Hepatocyte (in vitro differentiated cells): ENCODE measurements at regions not wholly inside any gene's neighbourhood (a gene's known extent, or its start where the extent isn't known, plus 50 kb on each side); places are given as distances from the start of the nearest gene placed in this dataset.
"Not testable (repeated sequence)": the region's sequence is repeated elsewhere in the genome, so short reads cannot be mapped to it uniquely, and the experiment has no call there.

ENCODE experiments used
- DNase-seq: peaks from one replicate; pipeline ENCODE4 v3.0.0-alpha.2; 2016; ENCODE audit warnings: low spot score
- H2AFZ ChIP-seq: fragments of 200-600 bp; sonication (generic); 2 replicates; pipeline ENCODE4 v1.6.0; 2016; ENCODE audit warnings: antibody characterized with exemption, mild to moderate bottlenecking
- H3K27ac ChIP-seq: fragments of 200-600 bp; sonication (generic); 2 replicates; pipeline ENCODE4 v1.5.1; 2016; ENCODE audit warnings: mild to moderate bottlenecking
- H3K27me3 ChIP-seq: fragments of 200-600 bp; sonication (generic); 2 replicates; pipeline ENCODE4 v1.6.1; 2016
- H3K36me3 ChIP-seq: fragments of 200-600 bp; sonication (generic); replicated peaks from 2 replicates; pipeline ENCODE4 v1.5.1; 2016; ENCODE audit warnings: low read depth; ENCODE audit not compliant: insufficient read depth
- H3K4me1 ChIP-seq: fragments of 200-600 bp; sonication (generic); 2 replicates; pipeline ENCODE4 v1.5.1; 2016; ENCODE audit warnings: mild to moderate bottlenecking, moderate library complexity; ENCODE audit not compliant: insufficient read depth
- H3K4me2 ChIP-seq: fragments of 200-600 bp; sonication (generic); 2 replicates; pipeline ENCODE4 v1.6.0; 2016
- H3K4me3 ChIP-seq: fragments of 200-600 bp; sonication (generic); 2 replicates; pipeline ENCODE4 v1.5.1; 2016; ENCODE audit warnings: mild to moderate bottlenecking
- H3K79me2 ChIP-seq: fragments of 200-600 bp; sonication (generic); 2 replicates; pipeline ENCODE4 v1.6.0; 2017; ENCODE audit warnings: mild to moderate bottlenecking
- H3K9me2 ChIP-seq: fragments of 200-600 bp; sonication (generic); replicated peaks from 2 replicates; pipeline ENCODE4 v1.6.0; 2017; ENCODE audit warnings: mild to moderate bottlenecking; ENCODE audit not compliant: insufficient read depth
- H3K9me3 ChIP-seq: fragments of 200-600 bp; sonication (generic); 2 replicates; pipeline ENCODE4 v1.5.1; 2016; ENCODE audit warnings: low read depth, mild to moderate bottlenecking
- H4K20me1 ChIP-seq: fragments of 200-600 bp; sonication (generic); 2 replicates; pipeline ENCODE4 v1.6.0; 2016; ENCODE audit warnings: mild to moderate bottlenecking; ENCODE audit not compliant: insufficient read depth, poor library complexity, severe bottlenecking
- EZH2 ChIP-seq: fragments of 200-600 bp; sonication (generic); IDR thresholded peaks from 2 replicates; pipeline ENCODE4 v1.6.1; 2016; ENCODE audit warnings: antibody characterized with exemption, mild to moderate bottlenecking, borderline replicate concordance
- EZH2phosphoT487 ChIP-seq: fragments of 200-600 bp; sonication (generic); IDR thresholded peaks from one replicate; pipeline ENCODE4 v1.6.1; 2018; ENCODE audit warnings: antibody characterized with exemption, mild to moderate bottlenecking, low read depth, moderate library complexity; ENCODE audit not compliant: unreplicated experiment, severe bottlenecking
- WGBS: methylation state at CpG from one replicate; pipeline ENCODE4 v1.1.6; 2016; ENCODE audit warnings: low lambda C conversion rate; ENCODE audit errors: missing lambda C conversion rate; 5-methylcytosine and 5-hydroxymethylcytosine counted together
- TF ChIP-seq, protein P1 (sequence below): fragments of 200-600 bp; sonication (generic); IDR thresholded peaks from 2 replicates; pipeline ENCODE4 v1.5.1; 2016; ENCODE audit warnings: antibody characterized with exemption, mild to moderate bottlenecking; ENCODE audit not compliant: poor library complexity

DNA sequence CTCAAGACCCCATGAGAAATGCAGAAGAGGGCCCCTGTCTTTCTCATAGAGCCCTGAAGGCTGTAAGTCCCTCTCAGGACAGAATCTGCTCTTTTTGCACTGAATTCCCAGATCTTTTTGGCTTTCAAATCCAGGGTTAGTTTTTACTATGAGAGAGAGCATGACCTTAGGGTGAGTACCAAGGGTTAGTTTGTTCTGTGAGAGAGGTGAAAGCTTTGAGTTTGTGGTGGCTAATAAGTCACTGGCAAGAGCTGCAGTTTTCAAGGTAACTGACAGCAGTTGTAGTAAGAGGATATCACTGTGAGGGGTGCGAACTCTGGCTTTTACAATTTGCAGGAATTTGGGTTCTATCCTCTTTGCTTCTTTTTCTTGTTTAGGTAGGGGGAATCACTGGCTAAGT lies 248.4 kb upstream of the KCNH7 start:
- H4K20me1 ChIP-seq, result no peaks in the 10 kb centered on the region
- no peaks in the 10 kb centered on the region for H3K27me3 ChIP-seq
- DNase-seq, result no peak
- no peaks in the 10 kb centered on the region for H3K4me1 ChIP-seq
- H3K36me3 ChIP-seq, result no peaks in the 10 kb centered on the region
- 89% methylated on average over 1 of the region's 1 CpG for WGBS
- TF ChIP-seq EZH2 (no peak), EZH2phosphoT487 (no peak)
- TF ChIP-seq, protein P1, sequence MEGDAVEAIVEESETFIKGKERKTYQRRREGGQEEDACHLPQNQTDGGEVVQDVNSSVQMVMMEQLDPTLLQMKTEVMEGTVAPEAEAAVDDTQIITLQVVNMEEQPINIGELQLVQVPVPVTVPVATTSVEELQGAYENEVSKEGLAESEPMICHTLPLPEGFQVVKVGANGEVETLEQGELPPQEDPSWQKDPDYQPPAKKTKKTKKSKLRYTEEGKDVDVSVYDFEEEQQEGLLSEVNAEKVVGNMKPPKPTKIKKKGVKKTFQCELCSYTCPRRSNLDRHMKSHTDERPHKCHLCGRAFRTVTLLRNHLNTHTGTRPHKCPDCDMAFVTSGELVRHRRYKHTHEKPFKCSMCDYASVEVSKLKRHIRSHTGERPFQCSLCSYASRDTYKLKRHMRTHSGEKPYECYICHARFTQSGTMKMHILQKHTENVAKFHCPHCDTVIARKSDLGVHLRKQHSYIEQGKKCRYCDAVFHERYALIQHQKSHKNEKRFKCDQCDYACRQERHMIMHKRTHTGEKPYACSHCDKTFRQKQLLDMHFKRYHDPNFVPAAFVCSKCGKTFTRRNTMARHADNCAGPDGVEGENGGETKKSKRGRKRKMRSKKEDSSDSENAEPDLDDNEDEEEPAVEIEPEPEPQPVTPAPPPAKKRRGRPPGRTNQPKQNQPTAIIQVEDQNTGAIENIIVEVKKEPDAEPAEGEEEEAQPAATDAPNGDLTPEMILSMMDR, result no peak
- no peaks in the 10 kb centered on the region for H3K79me2 ChIP-seq
- H3K27ac ChIP-seq, result no peak overlapping the region
- no peak overlapping the region for H2AFZ ChIP-seq
- H3K4me3 ChIP-seq, result no peak overlapping the region
- H3K9me3 ChIP-seq, result no peaks in the 10 kb centered on the region
- no peaks in the 10 kb centered on the region for H3K9me2 ChIP-seq
- H3K4me2 ChIP-seq, result no peak overlapping the region

DNA sequence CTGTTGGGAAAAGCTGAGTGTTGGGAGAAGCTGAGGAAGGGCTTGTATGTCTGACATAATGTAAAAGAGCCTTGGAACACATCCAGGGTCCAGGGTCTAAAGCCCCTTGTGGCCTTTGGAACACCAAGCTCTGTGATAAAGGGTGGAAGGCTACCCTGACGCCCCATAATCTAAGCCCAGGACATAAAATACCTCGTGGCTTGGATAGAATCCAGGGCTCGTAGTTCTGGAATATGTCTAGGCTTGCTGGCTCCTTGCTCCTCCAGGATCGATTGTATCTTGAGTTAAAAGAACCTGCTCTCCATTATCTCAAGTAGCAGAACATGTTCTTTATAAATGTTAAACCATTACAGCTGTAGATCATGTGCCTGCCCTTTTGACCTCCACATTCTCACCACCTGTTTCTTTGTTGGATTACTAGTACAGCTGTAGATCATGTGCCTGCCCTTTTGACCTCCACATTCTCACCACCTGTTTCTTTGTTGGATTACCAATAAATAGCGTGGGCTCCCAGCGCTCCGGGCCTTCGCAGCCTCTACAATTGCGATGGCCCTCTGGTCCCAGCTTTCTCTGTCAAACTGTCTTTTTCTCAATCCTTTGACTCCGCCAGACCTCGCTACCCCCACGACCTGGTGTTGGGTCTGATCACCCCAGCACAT lies 246.9 kb upstream of the KCNH7 start:
- H3K27me3 ChIP-seq, H3K4me3 ChIP-seq, H2AFZ ChIP-seq, H3K79me2 ChIP-seq, H3K4me2 ChIP-seq, H3K4me1 ChIP-seq, H3K9me3 ChIP-seq, H4K20me1 ChIP-seq, H3K36me3 ChIP-seq, H3K27ac ChIP-seq, H3K9me2 ChIP-seq: not testable (repeated sequence)
- peak; percentile 10 for DNase-seq
- 47% methylated on average over 12 of the region's 12 CpGs for WGBS

DNA sequence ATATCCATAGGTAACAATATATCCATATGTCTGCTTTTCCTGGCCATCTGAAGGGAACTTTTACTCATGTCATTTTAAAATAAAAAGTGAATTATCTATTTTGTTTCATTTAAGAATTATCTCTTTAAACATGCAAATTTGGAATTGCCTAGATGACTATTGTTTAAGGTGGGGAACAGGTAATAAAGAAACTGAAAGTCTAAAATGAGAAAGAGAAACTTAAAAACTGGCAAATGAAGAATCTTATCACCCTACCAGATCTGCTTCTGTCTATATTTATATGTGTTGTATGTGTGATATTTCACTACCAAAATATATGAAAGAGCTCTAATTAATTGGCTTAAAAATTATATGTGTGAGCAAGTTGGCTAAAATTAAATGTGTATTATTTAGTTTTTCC lies 243.2 kb upstream of the KCNH7 start:
- Histone ChIP-seq H3K36me3 (no peaks in the 10 kb centered on the region), H3K4me3 (no peak overlapping the region), H3K27me3 (no peaks in the 10 kb centered on the region), H3K4me2 (no peak overlapping the region), H4K20me1 (no peaks in the 10 kb centered on the region), H2AFZ (no peak overlapping the region), H3K9me2 (no peaks in the 10 kb centered on the region), H3K79me2 (no peaks in the 10 kb centered on the region), H3K9me3 (no peaks in the 10 kb centered on the region), H3K4me1 (no peaks in the 10 kb centered on the region), H3K27ac (no peak overlapping the region)
- no peak for DNase-seq
- TF ChIP-seq, protein P1, result no peak
- TF ChIP-seq EZH2, result no peak
- no peak for TF ChIP-seq EZH2phosphoT487

DNA sequence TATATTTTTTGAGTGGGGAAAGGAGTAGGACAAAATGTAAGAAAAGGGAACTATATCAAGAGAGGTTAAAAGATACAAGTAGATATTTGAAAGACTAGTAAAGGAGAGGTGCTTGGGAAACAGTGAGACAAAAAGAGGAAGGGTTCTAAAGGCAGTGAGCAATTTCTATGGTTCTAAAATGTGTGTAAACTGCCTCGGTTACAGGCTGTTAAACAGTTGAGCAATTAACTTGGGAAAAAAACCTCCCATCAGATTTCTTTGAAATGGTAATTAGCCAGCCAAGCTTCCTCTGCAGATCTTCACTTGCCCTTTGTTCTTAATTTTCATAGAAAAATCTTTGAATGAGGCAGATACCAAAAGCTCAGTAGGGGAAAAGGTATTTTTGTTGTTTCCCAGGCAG lies 238.7 kb upstream of the KCNH7 start:
- no peak overlapping the region for H3K27ac ChIP-seq
- no peaks in the 10 kb centered on the region for H3K9me3 ChIP-seq
- no peak overlapping the region for H2AFZ ChIP-seq
- H3K79me2 ChIP-seq, result no peaks in the 10 kb centered on the region
- H3K9me2 ChIP-seq, result no peaks in the 10 kb centered on the region
- WGBS, result 10% methylated on average over 1 of the region's 1 CpG
- no peaks in the 10 kb centered on the region for H3K4me1 ChIP-seq
- no peak overlapping the region for H3K4me3 ChIP-seq
- no peak for DNase-seq
- TF ChIP-seq EZH2 (no peak), EZH2phosphoT487 (no peak)
- TF ChIP-seq, protein P1, result no peak
- no peak overlapping the region for H3K4me2 ChIP-seq
- no peaks in the 10 kb centered on the region for H4K20me1 ChIP-seq
- no peaks in the 10 kb centered on the region for H3K27me3 ChIP-seq
- no peaks in the 10 kb centered on the region for H3K36me3 ChIP-seq
